ENCODE measurements at regions not wholly inside any gene's neighbourhood (a gene's known extent, or its start where the extent isn't known, plus 50 kb on each side); places are given as distances from the start of the nearest gene placed in this dataset.

GRCh38 chr21:22399681-22400514 is 1401.7 kb downstream of the NCAM2 start:
- Histone ChIP-seq H3K27me3 (no peaks in the 10 kb centered on the region), H3K4me3 (no peak overlapping the region), H3K9me3 (no peaks in the 10 kb centered on the region), H3K36me3 (no peaks in the 10 kb centered on the region), H3K27ac (no peak overlapping the region), H3K4me1 (no peaks in the 10 kb centered on the region)
- no peak for DNase-seq
- intact Hi-C loops (cut with DNase I; ENCODE audit: low total_unique reads): no loop called here
- no peak for TF ChIP-seq CTCF (IDR thresholded peaks at IDR 0.05)

DNA sequence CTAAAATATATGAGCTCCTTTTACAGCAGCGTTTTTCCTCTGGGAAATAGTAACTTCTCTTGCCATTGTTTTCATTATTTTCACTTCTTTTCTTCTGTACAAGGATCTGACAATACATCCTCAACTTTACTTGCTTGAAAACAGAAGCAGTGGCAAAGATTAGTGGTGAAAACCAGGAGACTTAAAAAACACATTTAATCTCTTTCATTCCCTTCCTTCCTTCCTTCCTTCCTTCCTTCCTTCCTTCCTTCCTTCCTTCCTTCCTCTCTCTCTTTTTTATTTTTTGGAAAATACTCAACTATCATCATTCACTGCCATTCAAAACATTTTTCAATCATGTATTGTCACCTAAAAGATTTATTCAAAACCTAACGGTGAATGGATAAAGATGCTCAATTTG is 1411.4 kb downstream of the NCAM2 start:
- Histone ChIP-seq H3K27ac (no peak overlapping the region), H3K4me3 (no peak overlapping the region), H3K4me1 (no peaks in the 10 kb centered on the region), H3K27me3 (no peaks in the 10 kb centered on the region), H3K36me3 (no peaks in the 10 kb centered on the region), H3K9me3 (no peaks in the 10 kb centered on the region)
- no peak for DNase-seq
- intact Hi-C loops (cut with DNase I; ENCODE audit: low total_unique reads): no loop called here
- TF ChIP-seq CTCF (IDR thresholded peaks at IDR 0.05): no peak

DNA sequence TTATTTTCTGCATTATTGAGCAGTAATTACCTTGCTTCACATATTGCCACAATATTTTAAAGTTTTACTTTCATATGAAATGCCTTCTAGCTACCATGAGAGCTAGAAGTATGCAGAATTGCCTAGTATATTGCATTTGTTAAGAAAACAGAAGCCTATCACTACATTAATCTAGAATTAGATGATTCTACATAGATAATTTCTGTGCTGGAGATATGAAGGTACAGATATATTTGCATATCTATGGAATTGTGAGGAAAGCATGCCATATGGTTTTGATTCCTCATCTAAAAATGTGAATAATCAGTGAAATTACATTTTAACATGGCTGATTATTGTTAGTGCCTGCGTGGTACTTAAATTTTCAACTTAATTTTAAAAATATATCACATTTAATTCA is 1418.3 kb downstream of the NCAM2 start:
- Histone ChIP-seq H3K4me1 (no peaks in the 10 kb centered on the region), H3K27me3 (no peaks in the 10 kb centered on the region), H3K9me3 (no peaks in the 10 kb centered on the region), H3K36me3 (no peaks in the 10 kb centered on the region), H3K27ac (no peak overlapping the region), H3K4me3 (no peak overlapping the region)
- DNase-seq: no peak
- TF ChIP-seq CTCF (IDR thresholded peaks at IDR 0.05): no peak
- intact Hi-C loops (cut with DNase I; ENCODE audit: low total_unique reads): no loop called here

DNA sequence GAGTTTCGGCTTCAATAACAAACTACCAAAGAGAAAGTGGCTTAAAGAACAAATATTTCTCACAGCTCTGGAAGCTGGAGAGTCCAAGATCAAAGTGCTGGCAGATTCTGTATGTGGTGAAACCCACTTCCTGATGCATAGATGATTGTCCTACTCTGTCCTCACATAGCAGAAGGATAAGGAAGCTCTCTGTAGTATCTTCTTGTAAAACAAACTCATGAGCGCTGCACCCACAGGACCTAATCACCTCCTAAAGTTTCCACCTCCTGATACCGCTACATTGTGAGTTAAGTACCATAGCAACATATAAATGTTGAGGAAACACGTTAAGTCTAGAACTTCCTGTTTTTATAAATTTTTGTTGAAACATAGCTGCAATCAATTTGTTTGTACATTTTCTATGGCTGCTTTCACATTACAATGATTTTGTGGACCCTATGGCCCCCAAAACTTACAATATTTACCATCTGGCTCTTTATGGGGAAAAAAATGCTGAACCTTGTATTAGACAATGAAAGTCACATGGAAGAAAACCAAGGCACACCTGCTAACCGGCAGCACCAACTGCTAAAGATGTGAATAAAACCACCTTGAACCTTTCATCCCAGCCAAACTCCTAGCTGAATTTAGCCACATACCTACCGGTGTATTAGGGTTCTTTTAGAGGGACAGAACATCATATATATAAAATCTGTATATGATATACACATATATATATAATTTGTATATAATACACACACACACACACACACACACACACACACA is 1423.4 kb downstream of the NCAM2 start:
- Histone ChIP-seq H3K9me3 (no peaks in the 10 kb centered on the region), H3K27me3 (no peaks in the 10 kb centered on the region), H3K4me3 (no peak overlapping the region), H3K36me3 (no peaks in the 10 kb centered on the region), H3K27ac (no peak overlapping the region), H3K4me1 (no peaks in the 10 kb centered on the region)
- intact Hi-C loops (cut with DNase I; ENCODE audit: low total_unique reads): no loop called here
- no peak for DNase-seq
- TF ChIP-seq CTCF (IDR thresholded peaks at IDR 0.05): no peak

- Histone ChIP-seq H3K9me3 (no peaks in the 10 kb centered on the region), H3K27me3 (no peaks in the 10 kb centered on the region), H3K4me3 (no peak overlapping the region), H3K36me3 (no peaks in the 10 kb centered on the region), H3K27ac (no peak overlapping the region), H3K4me1 (no peaks in the 10 kb centered on the region)
- no peak for DNase-seq
- TF ChIP-seq CTCF (IDR thresholded peaks at IDR 0.05): no peak
- intact Hi-C loops (cut with DNase I; ENCODE audit: low total_unique reads): no loop called here
Measured at GRCh38 chr21:22438428-22439086, 1440.3 kb downstream of the NCAM2 start.

All from tibial artery (tissue), 4 donors.